ENCODE measurements at regions not wholly inside any gene's neighbourhood (a gene's known extent, or its start where the extent isn't known, plus 50 kb on each side); places are given as distances from the start of the nearest gene placed in this dataset.
"Not testable (repeated sequence)": the region's sequence is repeated elsewhere in the genome, so short reads cannot be mapped to it uniquely, and the experiment has no call there.

DNA sequence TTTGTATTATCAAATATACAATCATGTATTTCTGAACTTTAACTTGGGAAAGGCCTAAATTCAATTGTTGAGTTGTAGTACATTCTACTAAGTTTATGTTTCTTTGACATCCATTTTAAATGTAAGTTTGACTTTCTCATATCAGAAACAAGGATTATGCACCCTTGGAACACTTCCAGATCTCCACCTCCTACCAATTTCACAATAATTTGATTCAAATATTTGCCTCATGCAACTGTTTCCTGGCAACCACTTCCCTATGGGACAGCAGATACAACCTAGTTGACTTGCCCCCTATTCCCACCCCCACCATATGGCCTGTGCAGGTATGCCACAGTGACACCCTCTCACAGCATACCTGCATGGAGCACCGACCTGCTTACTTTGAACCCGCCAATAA lies 506.4 kb upstream of the PABPC4L start:
- no peak overlapping the region for H3K4me3 ChIP-seq (ENCODE audit: low read depth, low read length)
- TF ChIP-seq, protein P1, sequence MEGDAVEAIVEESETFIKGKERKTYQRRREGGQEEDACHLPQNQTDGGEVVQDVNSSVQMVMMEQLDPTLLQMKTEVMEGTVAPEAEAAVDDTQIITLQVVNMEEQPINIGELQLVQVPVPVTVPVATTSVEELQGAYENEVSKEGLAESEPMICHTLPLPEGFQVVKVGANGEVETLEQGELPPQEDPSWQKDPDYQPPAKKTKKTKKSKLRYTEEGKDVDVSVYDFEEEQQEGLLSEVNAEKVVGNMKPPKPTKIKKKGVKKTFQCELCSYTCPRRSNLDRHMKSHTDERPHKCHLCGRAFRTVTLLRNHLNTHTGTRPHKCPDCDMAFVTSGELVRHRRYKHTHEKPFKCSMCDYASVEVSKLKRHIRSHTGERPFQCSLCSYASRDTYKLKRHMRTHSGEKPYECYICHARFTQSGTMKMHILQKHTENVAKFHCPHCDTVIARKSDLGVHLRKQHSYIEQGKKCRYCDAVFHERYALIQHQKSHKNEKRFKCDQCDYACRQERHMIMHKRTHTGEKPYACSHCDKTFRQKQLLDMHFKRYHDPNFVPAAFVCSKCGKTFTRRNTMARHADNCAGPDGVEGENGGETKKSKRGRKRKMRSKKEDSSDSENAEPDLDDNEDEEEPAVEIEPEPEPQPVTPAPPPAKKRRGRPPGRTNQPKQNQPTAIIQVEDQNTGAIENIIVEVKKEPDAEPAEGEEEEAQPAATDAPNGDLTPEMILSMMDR (conservative IDR thresholded peaks at IDR 0.05; ENCODE audit: low read depth, low read length), result no peak
- peak; percentile 8 for DNase-seq (ENCODE audit: low read depth)

DNA sequence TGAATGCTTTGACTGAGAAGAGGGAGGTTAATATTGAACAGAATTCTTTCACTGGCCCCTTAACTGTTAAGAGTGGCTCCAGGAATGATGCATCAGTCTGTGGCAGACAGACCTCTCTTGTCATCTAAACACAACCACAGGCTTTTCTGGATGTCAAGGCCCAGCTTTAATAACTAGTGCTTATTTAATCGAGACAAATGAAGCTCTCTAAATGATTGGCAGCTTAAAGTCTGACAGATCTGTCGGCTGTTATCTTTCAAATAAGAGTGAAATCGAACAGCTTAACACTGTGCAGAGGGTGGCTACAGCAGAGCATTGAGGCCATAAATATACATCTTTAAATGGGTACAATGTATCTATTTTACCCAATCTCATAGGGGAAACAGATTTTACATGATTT lies 500.8 kb upstream of the PABPC4L start:
- no peak for DNase-seq (ENCODE audit: low read depth)
- H3K4me3 ChIP-seq (ENCODE audit: low read depth, low read length), result no peak overlapping the region
- TF ChIP-seq, protein P1 (conservative IDR thresholded peaks at IDR 0.05; ENCODE audit: low read depth, low read length), result no peak

DNA sequence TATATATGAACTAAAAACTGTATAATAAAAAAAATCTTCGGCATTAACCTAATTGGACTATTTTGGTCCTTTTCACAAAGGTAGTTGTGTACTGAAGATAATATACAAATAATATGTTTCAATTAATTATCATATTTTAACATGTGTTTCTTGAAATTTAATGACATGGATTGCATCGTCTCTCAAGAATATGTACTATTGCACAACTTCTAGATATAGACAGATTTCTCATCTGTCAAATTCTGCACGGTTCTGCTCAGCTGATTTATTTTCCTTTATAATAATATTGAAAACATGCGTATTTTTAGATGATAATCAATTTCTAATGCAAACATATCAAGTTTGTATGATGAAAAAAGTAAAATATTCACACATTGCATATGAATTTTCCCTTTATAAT lies 498.7 kb upstream of the PABPC4L start:
- TF ChIP-seq, protein P1 (conservative IDR thresholded peaks at IDR 0.05; ENCODE audit: low read depth, low read length), result no peak
- DNase-seq (ENCODE audit: low read depth), result no peak
- no peak overlapping the region for H3K4me3 ChIP-seq (ENCODE audit: low read depth, low read length)

DNA sequence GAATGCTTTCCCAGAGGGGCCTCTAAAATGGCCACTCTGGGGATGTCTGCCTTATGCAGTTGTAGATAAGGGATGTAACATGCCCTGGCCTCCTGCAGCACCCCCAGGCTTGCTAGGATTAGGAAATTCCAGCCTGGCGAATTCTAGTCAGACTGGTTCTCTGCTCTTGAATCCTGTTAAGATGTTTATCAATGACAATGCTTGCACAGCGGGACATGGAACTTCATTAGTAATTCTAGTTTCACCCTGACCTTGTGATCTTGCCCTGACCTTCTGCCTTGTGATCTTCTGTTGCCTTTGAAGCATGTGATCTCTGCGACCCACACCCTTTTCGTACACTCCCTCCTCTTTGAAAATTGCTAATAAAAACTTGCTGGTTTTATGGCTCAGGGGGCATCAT lies 497.2 kb upstream of the PABPC4L start:
- DNase-seq (ENCODE audit: low read depth); H3K4me3 ChIP-seq (ENCODE audit: low read depth, low read length): not testable (repeated sequence)

DNA sequence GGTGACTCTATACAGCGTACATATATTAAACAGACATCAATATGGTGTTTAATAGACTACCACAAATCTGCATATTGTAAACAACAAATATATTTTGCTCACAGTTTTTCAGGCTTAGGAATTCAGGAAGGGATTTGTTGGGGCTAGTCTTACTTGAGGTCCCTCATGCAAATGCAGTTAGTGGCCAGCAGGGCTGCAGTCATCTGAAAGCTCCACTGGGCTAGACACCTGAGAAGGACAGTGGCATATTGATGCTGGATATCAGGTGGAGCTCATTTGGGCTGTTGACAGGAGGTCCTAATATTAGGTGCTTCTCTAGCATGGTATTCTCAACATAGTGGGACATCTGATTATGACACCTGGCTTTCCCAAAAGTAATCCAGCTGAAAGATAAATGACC lies 493.8 kb upstream of the PABPC4L start:
- DNase-seq (ENCODE audit: low read depth), result no peak
- no peak overlapping the region for H3K4me3 ChIP-seq (ENCODE audit: low read depth, low read length)
- TF ChIP-seq, protein P1 (conservative IDR thresholded peaks at IDR 0.05; ENCODE audit: low read depth, low read length), result no peak

DNA sequence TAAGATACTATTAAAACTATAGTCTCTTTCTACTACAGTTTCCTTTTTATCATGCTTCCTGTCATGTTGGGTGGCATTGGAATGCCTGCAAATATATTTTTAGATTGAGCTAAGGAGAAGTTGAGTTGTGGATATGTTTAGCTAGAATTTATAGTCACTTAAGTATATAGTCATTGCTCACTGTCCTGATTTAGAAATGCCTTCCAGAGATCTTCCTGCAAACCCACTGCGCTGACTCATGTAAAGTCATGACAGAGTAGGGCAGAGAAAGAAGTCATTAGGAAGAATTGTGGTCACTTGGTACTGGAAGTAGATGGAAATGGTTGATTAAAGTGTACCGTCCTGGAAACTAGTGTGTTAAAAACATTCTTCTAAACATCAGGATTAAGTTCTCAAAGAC lies 490.3 kb upstream of the PABPC4L start:
- DNase-seq (ENCODE audit: low read depth), result no peak
- TF ChIP-seq, protein P1 (conservative IDR thresholded peaks at IDR 0.05; ENCODE audit: low read depth, low read length), result no peak
- H3K4me3 ChIP-seq (ENCODE audit: low read depth, low read length), result no peak overlapping the region

DNA sequence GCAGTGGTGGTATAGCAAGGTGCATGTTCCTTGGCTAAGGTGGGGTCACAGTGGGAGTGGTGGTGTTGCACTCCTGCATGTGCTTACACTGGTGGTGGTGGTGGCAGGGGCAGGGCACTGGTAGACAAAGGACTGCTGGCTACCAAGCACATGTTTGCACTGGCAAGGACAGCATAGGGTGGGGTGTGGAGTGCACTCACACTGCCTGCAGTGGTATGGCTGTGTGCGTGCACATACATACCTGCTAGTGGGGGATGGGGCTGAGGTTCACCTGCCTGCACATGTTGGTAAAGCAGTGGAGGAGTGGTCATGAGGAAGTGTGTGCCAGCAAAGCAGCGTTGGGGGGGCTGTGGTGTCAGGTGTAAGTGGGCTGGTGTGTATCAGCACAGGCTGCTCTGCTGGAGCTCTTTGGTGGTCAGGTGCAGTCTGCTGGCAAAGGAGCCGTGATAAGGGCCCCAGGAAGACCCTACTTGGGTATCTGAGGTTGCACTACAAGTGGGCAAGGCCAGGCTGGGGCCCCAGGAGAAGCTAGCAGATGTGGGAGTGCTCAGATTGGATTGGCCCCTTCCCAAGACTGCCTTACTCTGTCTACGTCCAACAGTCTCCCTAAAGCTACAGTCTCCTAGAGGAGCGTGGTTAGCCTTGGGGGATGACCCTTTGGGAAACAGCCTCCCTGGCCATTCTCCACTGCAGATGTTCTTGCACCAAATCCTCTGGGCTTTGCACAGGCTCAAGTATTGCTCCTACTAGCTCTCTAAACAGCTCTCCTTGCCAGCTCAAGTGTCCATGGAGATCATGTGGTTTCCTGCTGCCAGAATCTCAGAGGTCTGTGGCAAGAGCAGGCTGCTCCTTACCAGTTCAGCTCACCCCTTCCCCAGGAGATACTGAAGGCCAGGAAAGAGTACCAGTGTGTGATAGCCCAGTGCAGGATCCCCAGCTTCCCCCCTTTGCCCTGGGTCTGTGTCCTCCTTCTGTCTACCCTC lies 486.3 kb upstream of the PABPC4L start:
- peak; percentile 0 for DNase-seq (ENCODE audit: low read depth)
- H3K4me3 ChIP-seq (ENCODE audit: low read depth, low read length), result no peak overlapping the region
- TF ChIP-seq, protein P1 (conservative IDR thresholded peaks at IDR 0.05; ENCODE audit: low read depth, low read length), result no peak

Measured in choroid plexus epithelial cell (primary cell).